AG08395 (cell line): ENCODE measurements at regions not wholly inside any gene's neighbourhood (a gene's known extent, or its start where the extent isn't known, plus 50 kb on each side); places are given as distances from the start of the nearest gene placed in this dataset.
"Not testable (repeated sequence)": the region's sequence is repeated elsewhere in the genome, so short reads cannot be mapped to it uniquely, and the experiment has no call there.

Experiments used
- DNase-seq: peaks from one replicate; pipeline ENCODE4 v3.0.0; 2012; ENCODE audit warnings: mixed read lengths, low spot score

GRCh38 chr4:158407961-158408360 is 113.7 kb upstream of the RXFP1 start:
- not testable (repeated sequence) for DNase-seq

DNA sequence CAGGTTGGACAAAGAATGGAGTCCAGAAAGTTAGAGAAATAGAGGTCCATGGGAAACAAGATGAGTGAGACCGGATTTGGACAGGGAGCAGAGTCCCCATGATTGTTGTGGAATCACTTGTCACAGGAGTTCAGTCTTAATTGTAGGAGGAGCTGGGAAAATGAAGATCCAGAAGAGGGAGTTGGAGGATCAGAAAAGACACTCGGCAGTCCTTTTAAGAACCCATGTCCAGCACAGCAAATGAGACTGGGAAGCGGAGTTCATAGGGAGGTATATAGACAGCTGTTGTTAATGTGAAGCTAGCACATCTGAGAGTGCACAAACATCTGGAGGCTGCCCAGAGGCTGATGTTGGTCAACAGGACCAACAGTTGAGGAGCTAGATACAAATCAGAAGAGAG is 111.4 kb upstream of the RXFP1 start:
- peak; percentile 51 for DNase-seq

DNA sequence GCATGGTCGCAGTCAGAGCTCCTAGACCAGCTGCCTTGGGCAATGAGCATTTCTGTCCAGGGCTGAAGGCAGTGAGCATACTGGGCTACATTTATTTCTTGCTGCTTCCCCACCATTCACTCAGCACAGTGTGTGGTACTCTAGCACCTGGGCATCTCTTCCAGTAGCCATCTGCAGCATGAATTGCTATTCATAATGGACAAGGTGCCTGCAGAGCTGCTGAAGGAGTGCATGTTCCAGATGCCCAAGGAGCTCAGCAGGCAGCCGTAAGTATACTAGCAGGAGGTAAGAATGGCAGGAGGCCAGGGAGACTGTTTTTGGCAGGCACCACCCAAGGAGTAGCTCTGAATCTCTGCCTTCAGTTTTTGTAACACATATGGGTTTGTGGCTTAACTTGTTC is 110.4 kb upstream of the RXFP1 start:
- no peak for DNase-seq

DNA sequence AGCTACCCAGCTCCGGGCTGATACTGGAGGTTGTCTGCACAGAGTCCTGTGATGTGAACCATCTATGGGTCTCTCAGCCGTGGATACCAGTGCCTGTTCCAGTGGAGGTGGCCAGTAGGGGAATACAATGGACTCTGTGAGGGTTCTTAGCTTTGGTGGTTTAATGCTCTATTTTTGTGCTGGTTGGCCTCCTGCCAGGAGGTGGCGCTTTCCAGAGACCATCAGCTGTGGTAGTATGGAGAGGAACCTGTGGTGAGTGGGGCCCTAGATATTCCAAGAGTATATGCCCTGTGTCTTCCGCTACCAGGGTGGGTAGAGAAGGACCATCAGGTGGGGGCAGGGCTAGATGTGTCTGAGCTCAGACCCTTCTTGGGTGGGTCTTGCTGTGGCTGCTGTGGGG is 103.0 kb upstream of the RXFP1 start:
- not testable (repeated sequence) for DNase-seq

DNA sequence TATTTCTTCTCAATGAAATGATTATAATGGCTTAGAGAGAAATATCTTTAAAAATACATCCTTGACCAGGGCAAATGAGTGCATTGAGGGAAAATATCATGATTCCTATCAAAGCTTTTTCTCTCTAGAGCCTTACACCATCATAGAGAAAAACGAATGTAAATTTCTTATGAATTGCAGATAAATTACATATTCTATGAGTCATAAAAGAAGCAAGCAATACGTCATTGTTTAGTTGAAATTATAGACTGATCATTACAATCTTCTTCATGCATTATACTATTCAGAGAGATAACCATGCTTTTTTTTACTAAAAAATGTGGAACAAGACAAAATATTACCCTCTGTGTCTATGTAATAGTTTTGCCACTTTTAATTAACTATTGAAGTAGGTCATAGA is 100.9 kb upstream of the RXFP1 start:
- DNase-seq = no peak

DNA sequence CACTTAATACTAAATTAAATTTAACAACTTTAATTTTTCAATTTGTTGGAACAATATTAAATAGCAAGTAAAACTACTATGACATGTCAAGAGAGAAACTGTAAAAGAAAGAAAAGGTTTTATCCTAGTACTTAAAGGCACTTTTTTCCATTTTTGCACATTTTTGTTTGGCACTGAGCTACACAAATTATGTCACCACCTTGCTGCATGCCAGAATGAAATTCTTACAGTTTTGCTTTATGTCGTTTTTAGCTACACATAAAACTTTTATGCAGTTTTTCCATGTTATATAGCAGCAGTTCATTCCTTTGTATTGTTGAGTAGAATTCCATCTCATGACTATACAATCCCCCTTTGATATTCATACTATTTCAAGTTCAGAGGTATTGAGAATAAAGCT is 99.1 kb upstream of the RXFP1 start:
- DNase-seq = no peak

GRCh38 chr4:158428242-158428641 is 93.4 kb upstream of the RXFP1 start:
- DNase-seq = peak; percentile 12

DNA sequence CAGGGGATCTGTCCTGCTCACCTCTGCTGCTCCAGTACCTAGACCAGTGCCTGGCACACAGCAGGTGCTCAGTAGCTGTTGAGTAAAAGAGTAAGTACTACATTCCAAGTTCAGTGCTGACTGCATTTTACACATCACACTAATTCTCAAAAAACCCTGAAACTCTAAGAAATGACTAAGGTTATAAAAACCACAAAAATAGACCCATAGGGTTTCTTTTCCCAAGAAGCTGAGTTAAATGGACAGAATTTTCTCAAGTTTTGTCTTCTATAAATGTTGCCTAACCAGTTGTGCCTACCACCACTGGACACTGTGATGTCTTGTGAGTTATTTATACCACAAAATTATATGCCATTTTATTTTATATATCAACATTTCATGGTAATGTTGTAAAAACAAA is 78.9 kb upstream of the RXFP1 start:
- no peak for DNase-seq

- DNase-seq = no peak
Measured at GRCh38 chr4:158443731-158444130, 78.0 kb upstream of the RXFP1 start.

DNA sequence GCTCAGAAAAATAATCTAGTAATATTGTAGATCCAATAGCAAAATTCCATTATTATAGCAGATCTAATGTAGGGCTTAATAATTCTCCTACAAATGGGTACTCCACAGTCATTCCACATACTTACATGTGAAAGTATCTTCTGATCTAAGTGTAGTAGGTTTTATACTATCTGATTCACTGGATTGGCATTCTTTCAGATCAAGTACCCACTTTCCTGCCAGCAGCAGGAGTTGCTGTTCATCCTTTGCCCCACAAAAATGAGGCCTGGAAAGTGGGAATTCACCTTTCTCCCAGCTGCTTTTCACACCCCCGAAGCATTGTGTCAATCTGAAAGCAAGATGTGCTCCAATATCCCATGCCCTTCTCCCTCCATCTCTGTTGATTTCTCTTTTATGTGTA is 77.1 kb upstream of the RXFP1 start:
- DNase-seq = no peak

- peak; percentile 31 for DNase-seq
Measured at GRCh38 chr4:158446106-158446505, 75.6 kb upstream of the RXFP1 start.

- DNase-seq = no peak
Measured at GRCh38 chr4:158450741-158451140, 70.9 kb upstream of the RXFP1 start.

DNA sequence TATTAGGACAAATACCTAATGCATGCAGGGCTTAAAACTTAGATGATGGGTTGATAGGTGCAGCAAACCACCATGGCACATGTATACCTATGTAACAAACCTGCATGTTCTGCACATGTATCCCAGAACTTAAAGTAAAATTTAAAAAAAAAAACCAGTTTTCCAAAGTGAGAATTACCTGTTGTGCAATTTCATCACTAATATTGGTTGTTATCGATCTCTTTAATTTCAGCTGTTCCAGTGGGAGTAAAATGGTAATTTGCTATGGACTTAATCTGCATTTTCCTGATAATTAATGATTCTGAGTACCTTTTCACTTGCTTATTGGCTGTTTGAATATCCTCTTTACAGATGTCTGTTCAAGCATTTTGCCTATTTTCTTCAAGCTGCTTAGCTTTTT is 69.6 kb upstream of the RXFP1 start:
- DNase-seq = not testable (repeated sequence)

- no peak for DNase-seq
Measured at GRCh38 chr4:158458271-158458895, 63.3 kb upstream of the RXFP1 start.

- DNase-seq = no peak
Measured at GRCh38 chr4:158459085-158459820, 62.4 kb upstream of the RXFP1 start.

DNA sequence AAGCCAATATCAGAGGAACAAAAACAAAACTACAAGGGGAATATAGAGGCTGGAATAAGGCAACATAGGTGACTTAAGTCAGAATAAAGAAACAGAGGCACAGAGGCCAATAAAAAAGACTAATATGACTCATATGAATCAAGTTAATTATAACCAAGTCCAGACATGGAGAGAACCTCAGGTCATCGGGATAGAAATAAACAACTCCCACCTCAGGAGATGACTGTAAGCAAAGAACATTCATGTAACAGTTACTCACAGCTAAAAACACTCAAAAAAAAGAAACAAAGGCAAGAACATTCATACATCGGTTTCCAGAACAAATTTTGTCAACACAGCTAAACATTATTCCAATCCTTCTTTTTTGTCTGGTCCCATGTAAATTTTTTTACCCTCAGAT is 60.3 kb upstream of the RXFP1 start:
- no peak for DNase-seq

DNA sequence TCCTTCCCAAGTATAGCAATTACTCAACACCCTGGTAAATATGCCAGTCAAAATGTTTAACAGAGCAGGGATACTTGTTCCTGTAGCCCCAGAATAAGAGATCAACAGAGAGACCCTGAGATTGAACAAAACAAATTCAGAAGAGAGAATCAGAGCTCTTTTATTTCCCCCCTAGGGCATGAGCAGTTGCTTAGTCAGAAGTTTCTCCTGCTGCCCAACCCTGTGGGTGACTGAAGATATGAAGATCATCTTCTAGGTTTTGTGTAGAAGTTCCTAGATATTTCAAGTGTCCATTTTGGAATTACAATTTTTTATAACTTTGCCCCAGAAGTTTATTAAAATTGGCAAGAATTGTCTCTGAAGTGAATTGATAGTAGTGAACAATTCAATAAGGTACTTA is 59.1 kb upstream of the RXFP1 start:
- DNase-seq = no peak
